Neural cell (in vitro differentiated cells): ENCODE measurements at regions not wholly inside any gene's neighbourhood (a gene's known extent, or its start where the extent isn't known, plus 50 kb on each side); places are given as distances from the start of the nearest gene placed in this dataset.

Source experiments
- H2AFZ ChIP-seq: fragments of 200-600, 300-800 bp; sonication (generic), shearing (Covaris generic); 2 replicates; pipeline ENCODE4 v1.6.0; 2014; ENCODE audit warnings: low read depth, mild to moderate bottlenecking, antibody characterized with exemption, low read length, moderate library complexity
- H3F3A ChIP-seq: fragments of 200-600 bp; shearing (Covaris generic); 2 replicates; pipeline ENCODE4 v1.6.1; 2016; ENCODE audit warnings: mild to moderate bottlenecking, moderate library complexity, mixed read lengths, antibody characterized with exemption, low read length; ENCODE audit not compliant: insufficient read depth, poor library complexity, severe bottlenecking
- H3K27ac ChIP-seq: fragments of 200-600, 300-800 bp; sonication (generic), shearing (Covaris generic); 2 replicates; pipeline ENCODE4 v1.5.1; 2014; ENCODE audit warnings: mild to moderate bottlenecking, low read length, moderate library complexity
- H3K27me3 ChIP-seq: fragments of 300-800, 200-600 bp; sonication (generic), shearing (Covaris generic); 2 replicates; pipeline ENCODE4 v1.6.0; 2014; ENCODE audit warnings: mild to moderate bottlenecking, low read depth, low read length, moderate library complexity; ENCODE audit not compliant: insufficient read depth
- H3K36me3 ChIP-seq: fragments of 300-800, 200-600 bp; sonication (generic), shearing (Covaris generic); 2 replicates; pipeline ENCODE4 v1.5.1; 2014; ENCODE audit warnings: mild to moderate bottlenecking, antibody characterized with exemption, low read length, moderate library complexity; ENCODE audit not compliant: insufficient read depth
- H3K4me2 ChIP-seq: fragments of 300-800, 200-600 bp; sonication (generic), shearing (Covaris generic); 2 replicates; pipeline ENCODE4 v1.6.0; 2014; ENCODE audit warnings: mild to moderate bottlenecking, low read length
- H3K4me3 ChIP-seq: fragments of 300-800, 200-600 bp; sonication (generic), shearing (Covaris generic); 2 replicates; pipeline ENCODE4 v1.5.1; 2014; ENCODE audit warnings: mild to moderate bottlenecking, low read length, moderate library complexity
- H3K79me2 ChIP-seq: fragments of 200-600 bp; shearing (Covaris generic); replicated peaks from 2 replicates; pipeline ENCODE4 v1.6.0; 2014; ENCODE audit warnings: mild to moderate bottlenecking, low read length, moderate library complexity; ENCODE audit not compliant: insufficient read depth
- H3K9ac ChIP-seq: fragments of 300-800, 200-600 bp; sonication (generic), shearing (Covaris generic); 2 replicates; pipeline ENCODE4 v1.6.1; 2016; ENCODE audit warnings: mild to moderate bottlenecking, low read length, mixed read lengths
- H3K9me2 ChIP-seq: fragments of 200-600 bp; shearing (Covaris generic); 2 replicates; pipeline ENCODE4 v1.6.1; 2016; ENCODE audit warnings: mild to moderate bottlenecking, low read length, mixed read lengths; ENCODE audit not compliant: insufficient read depth
- H3K9me3 ChIP-seq: fragments of 200-600, 300-800 bp; sonication (generic), shearing (Covaris generic); 2 replicates; pipeline ENCODE4 v1.6.1; 2016; ENCODE audit warnings: mild to moderate bottlenecking, mixed run types, low read length, moderate library complexity, mixed read lengths
- H4K20me1 ChIP-seq: fragments of 200-600 bp; shearing (Covaris generic); 2 replicates; pipeline ENCODE4 v1.6.1; 2016; ENCODE audit warnings: mild to moderate bottlenecking, mixed run types; ENCODE audit not compliant: insufficient read depth
- CTCF ChIP-seq: fragments of 450-650 bp; IDR thresholded peaks from 2 replicates; pipeline ENCODE4 v1.5.1; 2014; ENCODE audit warnings: antibody characterized with exemption, mild to moderate bottlenecking, moderate library complexity; ENCODE audit not compliant: poor library complexity, severe bottlenecking
- EP300 ChIP-seq: fragments of 450-650 bp; conservative IDR thresholded peaks from 2 replicates; pipeline ENCODE4 v1.6.1; 2014; ENCODE audit warnings: antibody characterized with exemption, mild to moderate bottlenecking, moderate library complexity; ENCODE audit not compliant: poor library complexity, severe bottlenecking
- EZH2 ChIP-seq: fragments of 200-600, 300-800 bp; shearing (Covaris generic), sonication (generic); IDR thresholded peaks from 2 replicates; pipeline ENCODE4 v1.6.1; 2014; ENCODE audit warnings: antibody characterized with exemption, low read length, borderline replicate concordance, mild to moderate bottlenecking; ENCODE audit not compliant: insufficient read depth, poor library complexity, severe bottlenecking
- MXI1 ChIP-seq: fragments of 450-650 bp; conservative IDR thresholded peaks from 2 replicates; pipeline ENCODE4 v1.6.1; 2014; ENCODE audit warnings: antibody characterized with exemption, mild to moderate bottlenecking; ENCODE audit not compliant: poor library complexity, severe bottlenecking
- POLR2AphosphoS5 ChIP-seq: IDR thresholded peaks from 2 replicates; pipeline ENCODE4 v1.6.1; 2012
- RAD21 ChIP-seq: fragments of 450-650 bp; conservative IDR thresholded peaks from 2 replicates; pipeline ENCODE4 v1.6.1; 2014; ENCODE audit warnings: antibody characterized with exemption, mild to moderate bottlenecking, moderate library complexity
- REST ChIP-seq: IDR thresholded peaks from 2 replicates; pipeline ENCODE4 v1.6.1; 2012; ENCODE audit warnings: borderline replicate concordance
- SMC3 ChIP-seq: fragments of 450-650 bp; conservative IDR thresholded peaks from 2 replicates; pipeline ENCODE4 v1.6.1; 2014; ENCODE audit warnings: antibody characterized with exemption, mild to moderate bottlenecking, moderate library complexity; ENCODE audit not compliant: poor library complexity
- TAF1 ChIP-seq: IDR thresholded peaks from 2 replicates; pipeline ENCODE4 v1.6.1; 2012; ENCODE audit warnings: low read depth

DNA sequence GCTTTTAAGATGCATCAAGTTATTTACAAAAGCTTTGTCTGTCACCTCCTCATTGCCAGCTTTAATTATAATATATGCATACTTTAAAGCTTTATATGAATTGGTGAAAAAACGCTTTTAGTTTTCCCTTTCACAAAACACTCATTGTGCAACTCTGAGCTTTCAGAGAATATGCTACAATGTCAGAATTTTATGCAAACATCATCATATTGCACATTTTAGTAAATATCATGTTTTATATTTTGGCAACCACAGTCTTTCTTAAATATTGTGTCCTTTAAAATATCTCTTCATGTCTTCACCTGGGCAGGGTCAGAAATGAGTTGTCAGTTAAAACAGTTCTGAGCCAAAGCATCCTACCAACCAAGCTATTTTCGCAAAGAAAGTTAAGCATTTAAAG is 601.1 kb upstream of the RORB start:
- no peak overlapping the region for H3K4me2 ChIP-seq
- H2AFZ ChIP-seq, result no peak overlapping the region
- no peak overlapping the region for H3K9ac ChIP-seq
- no peaks in the 10 kb centered on the region for H3K27me3 ChIP-seq
- no peaks in the 10 kb centered on the region for H3K9me2 ChIP-seq
- H3K9me3 ChIP-seq, result no peaks in the 10 kb centered on the region
- H3K27ac ChIP-seq, result no peak overlapping the region
- no peaks in the 10 kb centered on the region for H3K79me2 ChIP-seq
- no peaks in the 10 kb centered on the region for H4K20me1 ChIP-seq
- H3K36me3 ChIP-seq, result no peaks in the 10 kb centered on the region
- TF ChIP-seq CTCF, result no peak
- TF ChIP-seq RAD21, result no peak
- TF ChIP-seq POLR2AphosphoS5, result no peak
- TF ChIP-seq EP300, result no peak
- TF ChIP-seq TAF1, result no peak
- no peak for TF ChIP-seq REST
- no peak for TF ChIP-seq MXI1
- no peak for TF ChIP-seq EZH2
- TF ChIP-seq SMC3, result no peak
- no peaks in the 10 kb centered on the region for H3F3A ChIP-seq
- no peak overlapping the region for H3K4me3 ChIP-seq

DNA sequence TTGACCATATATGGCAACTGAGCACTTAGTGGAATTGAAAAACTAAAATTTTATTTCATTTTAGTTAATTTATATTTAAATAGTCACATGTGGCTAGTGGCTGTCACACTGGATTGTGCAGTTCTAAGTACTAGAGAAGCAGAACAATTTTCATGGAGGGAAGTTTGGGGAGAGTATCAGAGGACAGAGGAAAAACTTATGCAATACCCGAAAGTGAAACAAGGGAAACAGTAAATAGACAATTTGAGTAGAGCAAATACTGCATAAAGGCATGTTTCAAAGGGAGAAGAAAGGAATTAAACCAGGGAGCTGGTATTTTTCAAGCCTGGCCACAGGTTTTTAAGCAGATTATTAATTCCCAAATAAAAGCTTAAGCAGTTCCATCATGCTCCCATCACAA is 590.5 kb upstream of the RORB start:
- H4K20me1 ChIP-seq, result no peaks in the 10 kb centered on the region

More for the DNA sequence above, 590.5 kb upstream of the RORB start:
- H3K36me3 ChIP-seq, result no peaks in the 10 kb centered on the region
- H3K4me3 ChIP-seq, result no peak overlapping the region
- H3K9me3 ChIP-seq, result no peaks in the 10 kb centered on the region
- no peaks in the 10 kb centered on the region for H3K9me2 ChIP-seq
- no peak overlapping the region for H3K27ac ChIP-seq
- no peaks in the 10 kb centered on the region for H3F3A ChIP-seq
- H3K9ac ChIP-seq, result no peak overlapping the region
- no peaks in the 10 kb centered on the region for H3K27me3 ChIP-seq
- H2AFZ ChIP-seq, result no peak overlapping the region
- H3K79me2 ChIP-seq, result no peaks in the 10 kb centered on the region
- TF ChIP-seq MXI1 (no peak), SMC3 (no peak), CTCF (no peak), EZH2 (no peak), POLR2AphosphoS5 (no peak), EP300 (no peak), REST (no peak), TAF1 (no peak), RAD21 (no peak)
- no peak overlapping the region for H3K4me2 ChIP-seq
